ENCODE measurements at regions not wholly inside any gene's neighbourhood (a gene's known extent, or its start where the extent isn't known, plus 50 kb on each side); places are given as distances from the start of the nearest gene placed in this dataset.
"Not testable (repeated sequence)": the region's sequence is repeated elsewhere in the genome, so short reads cannot be mapped to it uniquely, and the experiment has no call there.

DNA sequence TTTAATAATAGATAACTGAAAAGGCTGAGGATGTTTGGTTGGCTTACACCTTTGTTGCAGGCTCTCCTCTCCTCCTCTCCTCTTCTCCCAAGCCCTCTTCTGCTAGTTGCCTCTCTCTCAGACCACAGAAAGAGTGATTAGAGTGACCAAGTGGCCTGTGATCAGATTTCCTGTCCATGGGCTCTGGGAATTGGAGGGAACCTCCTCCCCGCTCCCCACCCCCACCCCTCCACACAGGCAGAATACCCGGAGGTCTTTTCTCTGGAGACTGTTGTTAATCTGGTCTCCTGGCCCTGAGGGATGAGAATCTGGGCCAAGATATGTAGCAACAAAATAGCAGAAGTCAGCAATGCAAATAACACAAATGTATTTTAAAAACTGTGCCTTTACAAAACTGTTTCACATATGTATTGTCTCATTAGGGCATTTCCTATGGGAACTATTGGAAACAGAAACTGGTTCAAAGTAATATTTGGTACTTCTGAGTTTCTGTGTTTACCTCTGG lies 361.3 kb downstream of the NR2F1-AS1 start:
- no CpG with 5 or more reads among the region's 2 CpGs for WGBS
- no peaks in the 10 kb centered on the region for H3K27me3 ChIP-seq (ENCODE audit: insufficient read depth, low read length)
- 0 out of 2 replicates have a peak, but pooled peaks cover 2% of the 10 kb centered on the region for H3K4me1 ChIP-seq (ENCODE audit: insufficient read depth, low read length)
- no peak overlapping the region for H3K9ac ChIP-seq (ENCODE audit: low read depth, low read length)
- H3K27ac ChIP-seq (ENCODE audit: low read depth, low read length): no peak overlapping the region
- H3K36me3 ChIP-seq (ENCODE audit: insufficient read depth, low read length): no peaks in the 10 kb centered on the region
- H3K9me3 ChIP-seq (ENCODE audit: insufficient read depth, low read depth, low read length): no peaks in the 10 kb centered on the region
- no peak overlapping the region for H3K4me3 ChIP-seq (ENCODE audit: low read length)

DNA sequence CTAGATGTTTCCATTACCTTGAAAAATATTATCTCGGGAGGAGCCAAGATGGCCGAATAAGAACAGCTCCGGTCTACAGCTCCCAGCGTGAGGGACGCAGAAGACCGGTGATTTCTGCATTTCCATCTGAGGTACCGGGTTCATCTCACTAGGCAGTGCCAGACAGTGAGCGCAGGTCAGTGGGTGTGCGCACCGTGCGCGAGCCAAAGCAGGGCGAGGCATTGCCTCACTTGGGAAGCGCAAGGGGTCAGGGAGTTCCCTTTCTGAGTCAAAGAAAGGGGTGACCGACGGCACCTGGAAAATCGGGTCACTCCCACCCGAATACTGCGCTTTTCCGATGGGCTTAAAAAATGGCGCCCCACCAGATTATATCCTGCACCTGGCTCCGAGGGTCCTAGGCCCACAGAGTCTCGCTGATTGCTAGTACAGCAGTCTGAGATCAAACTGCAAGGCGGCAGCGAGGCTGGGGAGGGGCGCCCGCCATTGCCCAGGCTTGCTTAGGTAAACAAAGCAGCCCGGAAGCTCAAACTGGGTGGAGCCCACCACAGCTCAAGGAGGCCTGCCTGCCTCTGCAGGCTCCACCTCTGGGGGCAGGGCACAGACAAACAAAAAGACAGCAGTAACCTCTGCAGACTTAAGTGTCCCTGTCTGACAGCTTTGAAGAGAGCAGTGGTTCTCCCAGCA lies 367.8 kb downstream of the NR2F1-AS1 start:
- WGBS: 89% methylated on average over 28 of the region's 28 CpGs
- H3K9me3 ChIP-seq (ENCODE audit: insufficient read depth, low read depth, low read length); H3K36me3 ChIP-seq (ENCODE audit: insufficient read depth, low read length); H3K9ac ChIP-seq (ENCODE audit: low read depth, low read length); H3K27ac ChIP-seq (ENCODE audit: low read depth, low read length); H3K4me3 ChIP-seq (ENCODE audit: low read length); H3K4me1 ChIP-seq (ENCODE audit: insufficient read depth, low read length); H3K27me3 ChIP-seq (ENCODE audit: insufficient read depth, low read length): not testable (repeated sequence)

DNA sequence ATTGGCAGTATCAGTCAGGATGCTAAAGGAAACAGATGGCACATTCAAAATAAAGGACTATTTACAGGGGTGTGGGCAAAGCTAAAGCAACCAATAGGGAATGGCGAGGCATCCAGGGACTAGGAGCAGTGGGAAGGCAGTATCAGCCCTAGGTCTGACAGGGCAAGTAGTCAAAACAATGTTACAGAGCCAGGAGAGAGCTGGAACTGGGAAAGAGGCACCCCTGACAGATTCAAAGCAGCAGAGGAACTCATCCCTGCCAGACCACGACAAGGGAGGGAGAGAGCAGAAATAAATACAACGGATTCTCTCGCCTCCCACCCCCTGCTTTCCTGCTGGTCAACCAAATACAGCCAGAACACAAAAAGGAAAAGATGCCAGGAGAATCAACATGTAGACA lies 371.5 kb downstream of the NR2F1-AS1 start:
- no peaks in the 10 kb centered on the region for H3K27me3 ChIP-seq (ENCODE audit: insufficient read depth, low read length)
- no peak overlapping the region for H3K9ac ChIP-seq (ENCODE audit: low read depth, low read length)
- no peaks in the 10 kb centered on the region for H3K36me3 ChIP-seq (ENCODE audit: insufficient read depth, low read length)
- H3K27ac ChIP-seq (ENCODE audit: low read depth, low read length): no peak overlapping the region
- H3K9me3 ChIP-seq (ENCODE audit: insufficient read depth, low read depth, low read length): no peaks in the 10 kb centered on the region
- 81% methylated on average over 4 of the region's 4 CpGs for WGBS
- H3K4me3 ChIP-seq (ENCODE audit: low read length): no peak overlapping the region
- H3K4me1 ChIP-seq (ENCODE audit: insufficient read depth, low read length): 0 out of 2 replicates have a peak, but pooled peaks cover 4% of the 10 kb centered on the region

DNA sequence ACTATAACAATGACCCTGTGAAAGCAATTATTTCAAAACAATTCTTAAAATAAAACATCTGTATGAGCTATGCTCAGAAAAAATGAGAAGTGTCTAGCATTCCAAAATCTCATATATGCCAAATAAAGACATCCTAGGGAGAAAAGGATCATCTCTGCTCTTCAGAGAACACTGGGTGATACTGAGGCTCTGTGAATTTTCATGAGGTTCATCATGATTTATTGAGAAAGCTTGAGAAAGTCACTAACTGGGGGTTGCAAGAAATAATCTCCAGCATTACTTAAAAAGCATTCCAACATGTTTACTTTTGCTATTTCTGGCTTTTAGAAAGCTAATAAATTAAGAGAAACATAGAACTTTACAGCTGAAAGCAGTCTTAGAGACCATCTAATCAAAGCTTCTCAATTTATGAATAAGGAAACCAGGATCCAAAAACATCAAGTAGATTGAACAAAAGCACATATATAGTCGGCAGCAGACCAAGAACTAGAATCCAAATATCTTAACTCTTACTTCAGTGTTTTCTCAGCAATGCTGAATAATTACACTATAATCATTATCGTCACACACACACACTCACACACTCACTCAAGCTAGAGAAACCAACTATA lies 372.8 kb downstream of the NR2F1-AS1 start:
- H3K4me1 ChIP-seq (ENCODE audit: insufficient read depth, low read length): 0 out of 2 replicates have a peak, but pooled peaks cover 4% of the 10 kb centered on the region
- no peak overlapping the region for H3K9ac ChIP-seq (ENCODE audit: low read depth, low read length)
- no peaks in the 10 kb centered on the region for H3K9me3 ChIP-seq (ENCODE audit: insufficient read depth, low read depth, low read length)
- no peak overlapping the region for H3K4me3 ChIP-seq (ENCODE audit: low read length)
- H3K27ac ChIP-seq (ENCODE audit: low read depth, low read length): no peak overlapping the region
- H3K27me3 ChIP-seq (ENCODE audit: insufficient read depth, low read length): no peaks in the 10 kb centered on the region
- no peaks in the 10 kb centered on the region for H3K36me3 ChIP-seq (ENCODE audit: insufficient read depth, low read length)
- WGBS: 88% methylated on average over 2 of the region's 2 CpGs

DNA sequence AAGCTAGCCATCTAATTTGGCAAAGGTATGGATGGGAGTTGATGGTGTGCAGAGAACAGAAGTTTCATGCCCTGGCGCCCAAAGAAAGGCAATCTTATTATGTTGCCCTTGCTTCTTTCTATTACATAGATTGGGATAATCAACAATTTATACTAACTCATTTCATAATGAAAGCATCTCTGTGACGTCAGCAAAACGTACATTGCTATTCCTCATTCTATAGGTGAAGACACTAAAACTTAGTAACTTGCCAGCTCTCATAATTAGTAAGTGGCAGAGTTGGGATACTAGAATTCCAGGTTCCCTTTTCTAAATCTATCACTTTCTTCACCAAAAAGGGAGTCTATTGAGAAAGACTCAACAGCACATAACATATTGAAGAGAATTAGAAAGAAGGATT lies 374.8 kb downstream of the NR2F1-AS1 start:
- H3K36me3 ChIP-seq (ENCODE audit: insufficient read depth, low read length): no peaks in the 10 kb centered on the region
- H3K4me1 ChIP-seq (ENCODE audit: insufficient read depth, low read length): 0 out of 2 replicates have a peak, but pooled peaks cover 4% of the 10 kb centered on the region
- H3K9ac ChIP-seq (ENCODE audit: low read depth, low read length): no peak overlapping the region
- no peak overlapping the region for H3K4me3 ChIP-seq (ENCODE audit: low read length)
- no peaks in the 10 kb centered on the region for H3K27me3 ChIP-seq (ENCODE audit: insufficient read depth, low read length)
- 100% methylated on average over 1 of the region's 3 CpGs for WGBS
- H3K9me3 ChIP-seq (ENCODE audit: insufficient read depth, low read depth, low read length): no peaks in the 10 kb centered on the region
- no peak overlapping the region for H3K27ac ChIP-seq (ENCODE audit: low read depth, low read length)

DNA sequence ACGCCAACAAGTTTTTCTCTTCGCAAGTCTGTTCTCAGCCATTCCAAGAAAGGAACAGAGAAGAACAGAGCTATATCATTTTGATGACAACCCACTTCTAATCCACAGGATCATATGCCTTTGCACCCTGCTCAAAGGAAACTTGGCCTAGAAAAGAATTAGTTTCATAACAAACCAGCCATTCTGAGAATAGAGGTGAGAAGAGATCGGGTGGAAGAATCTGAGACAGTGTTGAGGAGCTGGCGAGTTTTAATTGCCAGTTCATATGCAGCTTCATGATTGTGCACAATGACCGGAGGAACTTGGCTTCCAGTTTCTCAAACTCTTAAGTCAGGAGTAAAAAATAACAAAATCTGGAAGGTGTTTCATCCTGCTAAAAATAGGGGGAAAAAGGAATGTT lies 380.0 kb downstream of the NR2F1-AS1 start:
- H3K27me3 ChIP-seq (ENCODE audit: insufficient read depth, low read length): no peaks in the 10 kb centered on the region
- 0 out of 2 replicates have a peak, but pooled peaks cover 4% of the 10 kb centered on the region for H3K4me1 ChIP-seq (ENCODE audit: insufficient read depth, low read length)
- no peak overlapping the region for H3K27ac ChIP-seq (ENCODE audit: low read depth, low read length)
- WGBS: 90% methylated on average over 5 of the region's 5 CpGs
- no peak overlapping the region for H3K4me3 ChIP-seq (ENCODE audit: low read length)
- H3K9me3 ChIP-seq (ENCODE audit: insufficient read depth, low read depth, low read length): no peaks in the 10 kb centered on the region
- H3K36me3 ChIP-seq (ENCODE audit: insufficient read depth, low read length): no peaks in the 10 kb centered on the region
- H3K9ac ChIP-seq (ENCODE audit: low read depth, low read length): no peak overlapping the region

DNA sequence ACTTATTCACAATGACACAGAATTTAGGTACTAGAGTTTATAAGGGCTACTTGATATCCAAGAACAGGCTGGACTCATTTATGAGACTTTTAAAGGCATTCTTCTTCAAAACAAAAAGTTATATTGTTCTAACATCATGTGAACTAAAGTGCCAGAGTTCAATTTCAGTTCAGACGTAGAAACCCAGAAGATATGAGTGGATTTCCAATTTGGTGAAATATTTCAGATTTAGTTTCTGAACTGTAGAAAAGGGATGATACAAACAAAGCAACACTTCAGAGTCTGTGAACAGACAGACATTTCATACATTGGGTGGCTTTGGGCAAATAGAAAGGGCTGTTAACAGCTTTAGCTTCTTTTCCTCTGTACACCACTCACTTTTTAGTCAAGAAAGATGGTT lies 384.0 kb downstream of the NR2F1-AS1 start:
- Histone ChIP-seq H3K27ac (ENCODE audit: low read depth, low read length) (no peak overlapping the region), H3K27me3 (ENCODE audit: insufficient read depth, low read length) (no peaks in the 10 kb centered on the region), H3K9ac (ENCODE audit: low read depth, low read length) (no peak overlapping the region), H3K4me1 (ENCODE audit: insufficient read depth, low read length) (no peaks in the 10 kb centered on the region), H3K9me3 (ENCODE audit: insufficient read depth, low read depth, low read length) (no peaks in the 10 kb centered on the region), H3K4me3 (ENCODE audit: low read length) (no peak overlapping the region), H3K36me3 (ENCODE audit: insufficient read depth, low read length) (no peaks in the 10 kb centered on the region)
- WGBS: 87% methylated on average over 1 of the region's 1 CpG

DNA sequence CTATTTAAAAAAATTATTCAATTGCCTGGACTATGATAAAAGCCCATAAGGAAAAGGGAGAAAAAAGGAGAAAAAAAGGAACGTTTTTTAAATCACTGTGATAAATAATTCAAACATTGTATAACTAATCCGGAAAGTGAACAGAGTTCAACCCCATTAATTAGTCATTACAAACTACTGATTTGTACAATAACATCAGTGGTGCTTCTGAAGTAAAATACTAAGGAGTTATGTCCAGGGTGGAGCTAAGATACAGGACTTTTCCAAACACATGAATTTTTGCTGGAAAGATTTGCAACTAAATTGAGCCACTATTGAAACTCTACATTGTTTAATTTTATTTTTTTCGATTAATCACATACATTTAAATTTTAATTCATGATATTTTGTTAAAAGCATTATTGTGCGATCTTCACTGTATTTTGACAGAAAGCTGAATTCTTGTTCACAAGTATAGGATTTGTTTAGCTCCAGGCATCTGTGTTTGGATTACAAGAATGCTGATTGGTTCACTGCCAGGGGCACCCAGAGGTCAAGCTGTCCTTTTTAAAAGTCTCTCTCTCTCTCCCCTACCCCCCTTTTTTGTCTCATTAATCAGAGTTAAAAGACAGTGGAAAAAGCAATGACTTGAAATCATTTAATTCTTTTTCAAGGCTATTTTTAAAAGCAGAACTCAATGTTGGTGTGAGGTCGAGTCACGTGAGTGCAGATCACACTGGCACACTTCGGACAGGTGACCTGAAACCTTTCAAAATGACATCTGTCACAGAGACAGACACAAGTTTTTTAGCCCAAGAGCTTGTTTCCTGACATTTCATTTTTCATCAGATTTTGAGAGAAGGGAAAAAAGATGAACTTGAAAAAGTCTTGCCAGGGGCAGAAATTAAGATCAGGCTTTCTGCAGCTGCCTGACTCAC lies 387.3 kb downstream of the NR2F1-AS1 start:
- no peak overlapping the region for H3K9ac ChIP-seq (ENCODE audit: low read depth, low read length)
- no peaks in the 10 kb centered on the region for H3K9me3 ChIP-seq (ENCODE audit: insufficient read depth, low read depth, low read length)
- no peaks in the 10 kb centered on the region for H3K36me3 ChIP-seq (ENCODE audit: insufficient read depth, low read length)
- WGBS: 94% methylated on average over 4 of the region's 7 CpGs
- H3K27ac ChIP-seq (ENCODE audit: low read depth, low read length): no peak overlapping the region
- no peak overlapping the region for H3K4me3 ChIP-seq (ENCODE audit: low read length)
- H3K4me1 ChIP-seq (ENCODE audit: insufficient read depth, low read length): no peaks in the 10 kb centered on the region
- no peaks in the 10 kb centered on the region for H3K27me3 ChIP-seq (ENCODE audit: insufficient read depth, low read length)

DNA sequence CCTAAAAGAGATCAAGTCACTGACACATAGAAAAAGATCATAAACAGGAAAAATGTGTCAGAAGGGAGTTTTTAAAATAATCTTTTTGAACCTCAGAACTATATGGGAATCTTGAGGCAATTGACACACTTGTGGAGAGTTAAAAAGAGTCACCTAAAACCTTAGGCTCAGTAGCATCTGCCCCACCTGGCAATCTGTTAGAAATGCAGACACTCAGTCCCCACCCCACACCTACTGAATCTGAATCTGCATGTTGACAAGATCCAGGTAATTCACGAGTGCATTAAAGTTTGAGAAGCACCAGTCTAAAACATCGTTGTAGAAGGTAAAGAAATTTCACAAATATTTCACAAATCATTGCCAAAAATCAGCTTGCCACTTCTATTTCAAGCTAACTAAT lies 388.3 kb downstream of the NR2F1-AS1 start:
- Histone ChIP-seq H3K4me1 (ENCODE audit: insufficient read depth, low read length) (no peaks in the 10 kb centered on the region), H3K9ac (ENCODE audit: low read depth, low read length) (no peak overlapping the region), H3K4me3 (ENCODE audit: low read length) (no peak overlapping the region), H3K9me3 (ENCODE audit: insufficient read depth, low read depth, low read length) (no peaks in the 10 kb centered on the region), H3K27me3 (ENCODE audit: insufficient read depth, low read length) (no peaks in the 10 kb centered on the region), H3K27ac (ENCODE audit: low read depth, low read length) (no peak overlapping the region), H3K36me3 (ENCODE audit: insufficient read depth, low read length) (no peaks in the 10 kb centered on the region)
- 84% methylated on average over 2 of the region's 2 CpGs for WGBS

DNA sequence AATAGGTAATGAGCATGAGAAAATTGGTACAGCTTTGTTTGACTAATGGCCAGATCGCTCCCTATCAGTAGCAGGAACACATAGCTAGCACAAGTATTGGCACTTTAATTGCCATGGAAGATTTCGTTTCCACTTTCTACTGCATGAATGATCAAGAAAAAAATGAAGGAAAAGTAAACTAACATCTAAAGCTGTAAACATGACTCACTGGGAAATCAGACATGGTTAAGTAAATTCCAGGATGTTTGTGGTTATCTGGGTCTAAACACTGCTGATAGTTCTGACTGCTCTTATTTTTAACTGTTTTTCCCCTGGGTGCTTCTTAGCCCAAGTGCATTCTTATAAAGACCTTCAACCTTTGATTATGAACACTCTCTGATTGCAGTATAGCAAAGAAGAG lies 388.9 kb downstream of the NR2F1-AS1 start:
- Histone ChIP-seq H3K9ac (ENCODE audit: low read depth, low read length) (no peak overlapping the region), H3K4me1 (ENCODE audit: insufficient read depth, low read length) (no peaks in the 10 kb centered on the region), H3K27ac (ENCODE audit: low read depth, low read length) (no peak overlapping the region), H3K9me3 (ENCODE audit: insufficient read depth, low read depth, low read length) (no peaks in the 10 kb centered on the region), H3K4me3 (ENCODE audit: low read length) (no peak overlapping the region), H3K27me3 (ENCODE audit: insufficient read depth, low read length) (no peaks in the 10 kb centered on the region), H3K36me3 (ENCODE audit: insufficient read depth, low read length) (no peaks in the 10 kb centered on the region)
- WGBS: 100% methylated on average over 1 of the region's 2 CpGs
